ENCODE measurements at regions not wholly inside any gene's neighbourhood (a gene's known extent, or its start where the extent isn't known, plus 50 kb on each side); places are given as distances from the start of the nearest gene placed in this dataset.

DNA sequence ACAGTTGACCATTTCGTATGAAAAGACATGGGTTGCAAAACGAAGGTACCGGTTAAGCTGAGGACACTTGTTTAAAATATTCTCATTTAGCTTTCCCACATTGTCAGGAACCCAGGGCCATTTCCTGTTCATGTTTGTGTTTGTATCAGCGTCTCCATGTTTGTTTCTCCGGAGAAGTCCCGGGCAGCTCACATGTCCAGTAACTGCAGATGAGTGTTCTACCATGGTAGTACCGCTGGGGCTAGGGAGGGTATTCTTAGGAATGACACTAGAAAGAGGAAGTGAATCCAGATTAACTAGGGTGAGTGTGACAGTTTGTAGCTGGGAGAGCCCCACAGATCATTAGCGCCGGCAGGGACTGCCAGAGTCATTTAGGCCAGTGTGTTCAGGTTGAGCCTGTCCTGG is 50.0 kb upstream of the EVL start (continued):
- TF ChIP-seq, protein P1, sequence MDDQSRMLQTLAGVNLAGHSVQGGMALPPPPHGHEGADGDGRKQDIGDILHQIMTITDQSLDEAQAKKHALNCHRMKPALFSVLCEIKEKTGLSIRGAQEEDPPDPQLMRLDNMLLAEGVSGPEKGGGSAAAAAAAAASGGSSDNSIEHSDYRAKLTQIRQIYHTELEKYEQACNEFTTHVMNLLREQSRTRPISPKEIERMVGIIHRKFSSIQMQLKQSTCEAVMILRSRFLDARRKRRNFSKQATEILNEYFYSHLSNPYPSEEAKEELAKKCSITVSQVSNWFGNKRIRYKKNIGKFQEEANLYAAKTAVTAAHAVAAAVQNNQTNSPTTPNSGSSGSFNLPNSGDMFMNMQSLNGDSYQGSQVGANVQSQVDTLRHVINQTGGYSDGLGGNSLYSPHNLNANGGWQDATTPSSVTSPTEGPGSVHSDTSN (IDR thresholded peaks at IDR 0.05; ENCODE audit: insufficient replicate concordance, low read depth, low read length): no peak
- TF ChIP-seq YBX1 (IDR thresholded peaks at IDR 0.05) (no peak), ZNF384 (IDR thresholded peaks at IDR 0.05; ENCODE audit: borderline replicate concordance, low read depth, low read length) (no peak), CBX3 (IDR thresholded peaks at IDR 0.05; ENCODE audit: borderline replicate concordance, low read depth) (no peak), BCL11A (IDR thresholded peaks at IDR 0.05; ENCODE audit: low read depth, low read length) (peak; percentile 94), IKZF2 (IDR thresholded peaks at IDR 0.05) (peak; percentile 94), IRF3 (IDR thresholded peaks at IDR 0.05) (no peak), HSF1 (IDR thresholded peaks at IDR 0.05; ENCODE audit: low read depth, low read length) (no peak), TBL1XR1 (IDR thresholded peaks at IDR 0.05; ENCODE audit: low read depth, low read length) (no peak), RAD21 (IDR thresholded peaks at IDR 0.05; ENCODE audit: insufficient read depth, low read depth, low read length) (no peak), E2F8 (IDR thresholded peaks at IDR 0.05; ENCODE audit: low read depth, partially characterized antibody) (no peak), BRCA1 (IDR thresholded peaks at IDR 0.05; ENCODE audit: low read depth, low read length) (no peak), ZSCAN29 (IDR thresholded peaks at IDR 0.05) (no peak), ZNF207 (IDR thresholded peaks at IDR 0.05; ENCODE audit: borderline replicate concordance) (no peak), STAT1 (conservative IDR thresholded peaks at IDR 0.05) (no peak), HCFC1 (IDR thresholded peaks at IDR 0.05; ENCODE audit: low read length) (no peak), ATF3 (IDR thresholded peaks at IDR 0.05; ENCODE audit: borderline replicate concordance, extremely low read depth, low read depth, low read length) (no peak), CHD2 (IDR thresholded peaks at IDR 0.05; ENCODE audit: borderline replicate concordance, low read depth, low read length) (no peak; the same call in 1 of the 2 replicates), GABPA (IDR thresholded peaks at IDR 0.05; ENCODE audit: low read depth) (no peak), EZH2 (IDR thresholded peaks at IDR 0.05; ENCODE audit: borderline replicate concordance, control insufficient read depth, low read depth, low read length) (no peak), RB1 (IDR thresholded peaks at IDR 0.05; ENCODE audit: borderline replicate concordance) (no peak), WRNIP1 (IDR thresholded peaks at IDR 0.05; ENCODE audit: borderline replicate concordance, low read depth, low read length) (no peak)
- TF ChIP-seq, protein P2, sequence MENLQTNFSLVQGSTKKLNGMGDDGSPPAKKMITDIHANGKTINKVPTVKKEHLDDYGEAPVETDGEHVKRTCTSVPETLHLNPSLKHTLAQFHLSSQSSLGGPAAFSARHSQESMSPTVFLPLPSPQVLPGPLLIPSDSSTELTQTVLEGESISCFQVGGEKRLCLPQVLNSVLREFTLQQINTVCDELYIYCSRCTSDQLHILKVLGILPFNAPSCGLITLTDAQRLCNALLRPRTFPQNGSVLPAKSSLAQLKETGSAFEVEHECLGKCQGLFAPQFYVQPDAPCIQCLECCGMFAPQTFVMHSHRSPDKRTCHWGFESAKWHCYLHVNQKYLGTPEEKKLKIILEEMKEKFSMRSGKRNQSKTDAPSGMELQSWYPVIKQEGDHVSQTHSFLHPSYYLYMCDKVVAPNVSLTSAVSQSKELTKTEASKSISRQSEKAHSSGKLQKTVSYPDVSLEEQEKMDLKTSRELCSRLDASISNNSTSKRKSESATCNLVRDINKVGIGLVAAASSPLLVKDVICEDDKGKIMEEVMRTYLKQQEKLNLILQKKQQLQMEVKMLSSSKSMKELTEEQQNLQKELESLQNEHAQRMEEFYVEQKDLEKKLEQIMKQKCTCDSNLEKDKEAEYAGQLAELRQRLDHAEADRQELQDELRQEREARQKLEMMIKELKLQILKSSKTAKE (IDR thresholded peaks at IDR 0.05; ENCODE audit: low read depth, poor library complexity, severe bottlenecking): no peak
